Fibroblast of villous mesenchyme (primary cell): ENCODE measurements at regions not wholly inside any gene's neighbourhood (a gene's known extent, or its start where the extent isn't known, plus 50 kb on each side); places are given as distances from the start of the nearest gene placed in this dataset.
"Not testable (repeated sequence)": the region's sequence is repeated elsewhere in the genome, so short reads cannot be mapped to it uniquely, and the experiment has no call there.

Experiments
- DNase-seq: peaks from one replicate; pipeline ENCODE4 v3.0.0-alpha.2; 2010; ENCODE audit warnings: low read depth
- H3K4me3 ChIP-seq: 2 replicates; pipeline ENCODE4 v1.5.1; 2011; ENCODE audit warnings: low read depth, mild to moderate bottlenecking, low read length
- CTCF ChIP-seq: IDR thresholded peaks from 2 replicates; pipeline ENCODE4 v1.5.1; 2012; ENCODE audit warnings: low read depth, mild to moderate bottlenecking, low read length; ENCODE audit not compliant: insufficient read depth

GRCh38 chr4:57985161-57985560 is 875.0 kb upstream of the IGFBP7 start:
- no peak overlapping the region for H3K4me3 ChIP-seq
- TF ChIP-seq CTCF, result no peak
- DNase-seq, result no peak

GRCh38 chr4:57981123-57981522 is 870.9 kb upstream of the IGFBP7 start:
- no peak for TF ChIP-seq CTCF
- no peak for DNase-seq
- no peak overlapping the region for H3K4me3 ChIP-seq

- no peak overlapping the region for H3K4me3 ChIP-seq
- no peak for DNase-seq
- TF ChIP-seq CTCF, result no peak
These were observed 864.6 kb upstream of the IGFBP7 start for GRCh38 chr4:57974821-57975220.

- H3K4me3 ChIP-seq, result no peak overlapping the region
- TF ChIP-seq CTCF, result no peak
- no peak for DNase-seq
These were observed 863.6 kb upstream of the IGFBP7 start for GRCh38 chr4:57973819-57974218.

GRCh38 chr4:57971261-57971660 is 861.1 kb upstream of the IGFBP7 start:
- no peak overlapping the region for H3K4me3 ChIP-seq
- no peak for DNase-seq
- TF ChIP-seq CTCF, result no peak

GRCh38 chr4:57966987-57967760 is 857.0 kb upstream of the IGFBP7 start:
- H3K4me3 ChIP-seq, result no peak overlapping the region
- DNase-seq, result no peak
- no peak for TF ChIP-seq CTCF

- not testable (repeated sequence) for DNase-seq, H3K4me3 ChIP-seq
These were observed 855.2 kb upstream of the IGFBP7 start for GRCh38 chr4:57965431-57965830.
